ENCODE measurements at regions not wholly inside any gene's neighbourhood (a gene's known extent, or its start where the extent isn't known, plus 50 kb on each side); places are given as distances from the start of the nearest gene placed in this dataset.

GRCh38 chr4:1537410-1538095 lies 131.3 kb upstream of the NKX1-1 start:
- Histone ChIP-seq H3K4me2 (ENCODE audit: insufficient read depth, low read length) (no peak overlapping the region), H3K36me3 (ENCODE audit: control insufficient read depth, insufficient read depth, low read length) (no peaks in the 10 kb centered on the region), H2AFZ (ENCODE audit: low read depth, low read length) (no peak overlapping the region), H3K4me1 (replicated peaks in 1 of 2; ENCODE audit: control insufficient read depth in 2 of 2, insufficient read depth in 2 of 2, low read length in 2 of 2) (peaks cover 3 to 67% of the 10 kb centered on the region in 2 experiments; a peak in 4 of 5 replicates), H4K20me1 (replicated peaks; ENCODE audit: control insufficient read depth, insufficient read depth, low read length) (peaks cover 6% of the 10 kb centered on the region; the same call in 1 of the 2 replicates), H3K9me1 (ENCODE audit: control insufficient read depth, insufficient read depth, low read length) (no peaks in the 10 kb centered on the region), H3K9ac (ENCODE audit: insufficient read depth in 1 of 2, low read depth in 2 of 2, low read length in 2 of 2) (no peak overlapping the region), H3K27me3 (ENCODE audit: control insufficient read depth in 2 of 2, insufficient read depth in 2 of 2, low read length in 2 of 2) (peaks cover 41 to 84% of the 10 kb centered on the region in 2 experiments), H3K27ac (ENCODE audit: extremely low read depth, low read depth, low read length) (no peak overlapping the region), H3K4me3 (no peak overlapping the region), H3K9me3 (replicated peaks; ENCODE audit: control insufficient read depth, insufficient read depth, low read depth, low read length) (no peaks in the 10 kb centered on the region), H3K79me2 (ENCODE audit: control insufficient read depth, insufficient read depth, low read length) (no peaks in the 10 kb centered on the region)
- intact Hi-C loops (cut with micrococcal nuclease) = no loop called here
- in situ Hi-C loops (cut with MboI) = no loop called here
- BruUV-seq (replicated peaks) = no TSS peak
- WGBS (ENCODE audit: insufficient coverage, low coverage, missing lambda C conversion rate) = 11% methylated on average over 11 of the region's 11 CpGs
- no peak for DNase-seq (ENCODE audit: extremely low read depth in 1 of 4, low spot score in 3 of 4)
- ATAC-seq = no peak
- CTCF ChIA-PET (ENCODE audit: low intra/inter-chr PET ratio) = no interaction called here
- POLR2A ChIA-PET = no interaction called here
- FAIRE-seq = no peak
- no peak for TF ChIP-seq NONO (IDR thresholded peaks at IDR 0.05; ENCODE audit: low read depth in 2 of 2, low read length in 1 of 2)
- no peak for TF ChIP-seq MYC (IDR thresholded peaks at IDR 0.05; ENCODE audit: low read depth, low read length)
- no peak for TF ChIP-seq MYC (CRISPR knock-in tag; IDR thresholded peaks at IDR 0.05; ENCODE audit: borderline replicate concordance, low read depth)
- TF ChIP-seq SMARCE1 (IDR thresholded peaks at IDR 0.05) = no peak
- no peak for TF ChIP-seq NCOA1 (IDR thresholded peaks at IDR 0.05; ENCODE audit: low read depth)
- no peak for TF ChIP-seq DNMT1 (IDR thresholded peaks at IDR 0.05)
- no peak for TF ChIP-seq POLR2AphosphoS2 (IDR thresholded peaks at IDR 0.05; ENCODE audit: low read length)
- TF ChIP-seq TCF7 (IDR thresholded peaks at IDR 0.05; ENCODE audit: borderline replicate concordance) = no peak
- no peak for TF ChIP-seq KLF13 (tag; IDR thresholded peaks at IDR 0.05; ENCODE audit: borderline replicate concordance, low read depth)
- TF ChIP-seq IRF1 (CRISPR knock-in tag; IDR thresholded peaks at IDR 0.05; ENCODE audit: borderline replicate concordance) = no peak
- TF ChIP-seq CBX5 (IDR thresholded peaks at IDR 0.05; ENCODE audit: borderline replicate concordance, low read depth) = no peak
- TF ChIP-seq, protein P1, sequence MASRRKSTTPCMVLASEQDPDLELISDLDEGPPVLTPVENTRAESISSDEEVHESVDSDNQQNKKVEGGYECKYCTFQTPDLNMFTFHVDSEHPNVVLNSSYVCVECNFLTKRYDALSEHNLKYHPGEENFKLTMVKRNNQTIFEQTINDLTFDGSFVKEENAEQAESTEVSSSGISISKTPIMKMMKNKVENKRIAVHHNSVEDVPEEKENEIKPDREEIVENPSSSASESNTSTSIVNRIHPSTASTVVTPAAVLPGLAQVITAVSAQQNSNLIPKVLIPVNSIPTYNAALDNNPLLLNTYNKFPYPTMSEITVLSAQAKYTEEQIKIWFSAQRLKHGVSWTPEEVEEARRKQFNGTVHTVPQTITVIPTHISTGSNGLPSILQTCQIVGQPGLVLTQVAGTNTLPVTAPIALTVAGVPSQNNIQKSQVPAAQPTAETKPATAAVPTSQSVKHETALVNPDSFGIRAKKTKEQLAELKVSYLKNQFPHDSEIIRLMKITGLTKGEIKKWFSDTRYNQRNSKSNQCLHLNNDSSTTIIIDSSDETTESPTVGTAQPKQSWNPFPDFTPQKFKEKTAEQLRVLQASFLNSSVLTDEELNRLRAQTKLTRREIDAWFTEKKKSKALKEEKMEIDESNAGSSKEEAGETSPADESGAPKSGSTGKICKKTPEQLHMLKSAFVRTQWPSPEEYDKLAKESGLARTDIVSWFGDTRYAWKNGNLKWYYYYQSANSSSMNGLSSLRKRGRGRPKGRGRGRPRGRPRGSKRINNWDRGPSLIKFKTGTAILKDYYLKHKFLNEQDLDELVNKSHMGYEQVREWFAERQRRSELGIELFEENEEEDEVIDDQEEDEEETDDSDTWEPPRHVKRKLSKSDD (conservative IDR thresholded peaks at IDR 0.05; ENCODE audit: low read length) = no peak
- TF ChIP-seq ETV6 (IDR thresholded peaks at IDR 0.05; ENCODE audit: borderline replicate concordance in 1 of 2, low read depth in 2 of 2, low read length in 1 of 2) = no peak
- TF ChIP-seq ETV6 (CRISPR knock-in tag; IDR thresholded peaks at IDR 0.05; ENCODE audit: borderline replicate concordance) = no peak

Measured in K562 (cell line).